ENCODE measurements at regions not wholly inside any gene's neighbourhood (a gene's known extent, or its start where the extent isn't known, plus 50 kb on each side); places are given as distances from the start of the nearest gene placed in this dataset.

DNA sequence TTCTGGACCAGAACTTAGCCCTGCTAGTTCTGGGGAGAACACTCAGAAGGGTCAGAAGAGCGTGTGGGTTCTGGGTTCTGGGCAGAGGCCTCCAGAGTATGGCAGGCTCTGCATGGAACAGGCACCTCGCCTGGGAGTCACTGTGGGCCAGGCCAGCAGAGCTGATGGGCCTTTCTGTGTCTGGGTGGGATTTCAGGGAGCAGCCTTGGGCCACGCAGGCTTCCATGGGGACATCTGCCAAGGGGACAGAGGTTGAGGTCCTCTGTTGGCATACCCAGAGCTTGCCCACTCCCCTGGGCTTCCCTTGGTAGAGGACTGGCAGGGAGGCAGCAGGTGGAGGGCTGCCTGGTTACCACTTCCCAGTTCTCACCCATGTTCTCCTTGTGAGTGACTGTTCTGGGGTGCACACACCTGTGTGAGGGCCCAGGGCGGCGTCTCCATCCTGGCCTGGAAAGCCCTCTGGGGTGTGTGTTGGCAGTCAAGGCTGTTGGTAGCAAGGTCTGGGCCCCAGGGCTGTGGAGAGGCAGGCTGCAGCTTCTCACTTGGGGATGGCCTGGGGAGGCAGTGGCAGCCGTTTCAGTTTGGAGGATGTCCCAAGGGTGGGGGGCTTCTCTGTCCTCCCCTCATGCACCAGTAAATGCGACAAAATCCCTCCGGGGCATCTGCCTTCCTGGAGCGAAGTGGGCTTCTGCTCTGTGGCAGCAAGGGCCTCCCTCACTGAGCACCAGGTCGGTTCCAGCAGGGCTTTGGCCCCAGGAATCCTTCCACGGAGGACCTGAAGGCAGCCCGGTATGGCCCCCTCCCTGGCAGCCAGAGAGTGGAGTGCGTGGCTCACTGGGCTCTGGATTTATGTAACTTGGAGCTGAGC is 74.6 kb upstream of the HDAC4 start:
- TF ChIP-seq, protein P1, sequence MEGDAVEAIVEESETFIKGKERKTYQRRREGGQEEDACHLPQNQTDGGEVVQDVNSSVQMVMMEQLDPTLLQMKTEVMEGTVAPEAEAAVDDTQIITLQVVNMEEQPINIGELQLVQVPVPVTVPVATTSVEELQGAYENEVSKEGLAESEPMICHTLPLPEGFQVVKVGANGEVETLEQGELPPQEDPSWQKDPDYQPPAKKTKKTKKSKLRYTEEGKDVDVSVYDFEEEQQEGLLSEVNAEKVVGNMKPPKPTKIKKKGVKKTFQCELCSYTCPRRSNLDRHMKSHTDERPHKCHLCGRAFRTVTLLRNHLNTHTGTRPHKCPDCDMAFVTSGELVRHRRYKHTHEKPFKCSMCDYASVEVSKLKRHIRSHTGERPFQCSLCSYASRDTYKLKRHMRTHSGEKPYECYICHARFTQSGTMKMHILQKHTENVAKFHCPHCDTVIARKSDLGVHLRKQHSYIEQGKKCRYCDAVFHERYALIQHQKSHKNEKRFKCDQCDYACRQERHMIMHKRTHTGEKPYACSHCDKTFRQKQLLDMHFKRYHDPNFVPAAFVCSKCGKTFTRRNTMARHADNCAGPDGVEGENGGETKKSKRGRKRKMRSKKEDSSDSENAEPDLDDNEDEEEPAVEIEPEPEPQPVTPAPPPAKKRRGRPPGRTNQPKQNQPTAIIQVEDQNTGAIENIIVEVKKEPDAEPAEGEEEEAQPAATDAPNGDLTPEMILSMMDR (IDR thresholded peaks at IDR 0.05) = no peak
- no peak for TF ChIP-seq POLR2A (IDR thresholded peaks at IDR 0.05)
